HG03520 (cell line): ENCODE measurements at regions not wholly inside any gene's neighbourhood (a gene's known extent, or its start where the extent isn't known, plus 50 kb on each side); places are given as distances from the start of the nearest gene placed in this dataset.

Experiments
- ATAC-seq: cut with Tn5 transposase; IDR thresholded peaks from one replicate; pipeline ENCODE4 v1.9.1; 2021; ENCODE audit warnings: mild to moderate bottlenecking, moderate library complexity; ENCODE audit not compliant: unreplicated experiment

DNA sequence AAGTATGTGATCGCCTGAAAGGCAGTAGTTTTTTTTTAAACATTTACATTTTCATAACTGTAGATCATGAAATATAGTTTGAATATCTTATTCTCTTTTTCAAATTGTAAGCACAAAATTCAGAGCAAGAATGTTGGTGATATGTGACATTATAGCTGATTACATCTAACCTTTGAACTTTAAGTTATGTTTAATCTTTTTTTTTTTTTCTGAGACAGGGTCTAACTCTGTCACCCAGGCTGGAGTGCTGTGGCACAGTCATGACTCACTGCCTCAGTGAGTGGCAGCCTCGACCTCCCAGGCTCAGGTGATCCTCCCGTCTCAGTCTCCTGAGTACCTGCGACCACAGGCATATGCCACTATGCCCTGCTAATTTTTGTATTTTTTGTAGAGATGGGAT, 278.7 kb upstream of the NEBL start:
- ATAC-seq = no peak

DNA sequence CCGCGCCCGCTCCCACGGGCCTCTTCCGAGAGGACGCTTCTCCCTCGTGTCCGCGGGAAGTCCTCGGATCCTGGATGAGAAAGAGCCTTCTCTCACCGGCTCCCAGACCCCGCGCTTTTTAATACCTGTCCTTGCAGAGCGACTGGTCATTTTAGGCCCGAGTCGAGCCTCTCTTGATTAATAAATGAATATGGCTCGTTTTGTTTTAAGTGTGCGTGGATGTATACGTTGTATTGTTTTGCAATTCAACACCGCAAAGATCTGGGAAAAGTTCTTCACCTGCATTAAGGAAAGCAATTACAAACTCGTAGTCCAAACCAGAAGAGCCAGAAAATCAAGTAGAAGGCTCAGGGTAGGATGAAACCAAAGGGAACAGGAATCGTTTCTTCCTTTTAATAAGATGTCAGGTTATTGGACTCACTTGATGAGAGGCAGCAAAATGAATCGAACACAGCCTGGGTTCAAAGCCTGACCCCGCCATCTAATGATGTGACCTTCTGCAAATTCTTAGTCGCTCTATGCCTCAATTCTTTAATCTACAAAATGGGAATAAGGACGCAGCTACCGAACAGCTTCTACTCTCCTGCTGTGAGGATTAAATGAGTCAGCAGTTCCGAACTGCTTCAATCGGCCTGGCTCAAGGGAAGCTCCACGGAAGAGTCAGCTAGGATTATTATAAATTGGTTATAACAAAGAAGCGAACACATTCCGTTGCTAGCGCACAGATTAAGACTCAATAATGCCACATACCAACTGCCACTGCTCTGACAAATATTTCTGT, 277.8 kb upstream of the NEBL start:
- ATAC-seq = no peak

DNA sequence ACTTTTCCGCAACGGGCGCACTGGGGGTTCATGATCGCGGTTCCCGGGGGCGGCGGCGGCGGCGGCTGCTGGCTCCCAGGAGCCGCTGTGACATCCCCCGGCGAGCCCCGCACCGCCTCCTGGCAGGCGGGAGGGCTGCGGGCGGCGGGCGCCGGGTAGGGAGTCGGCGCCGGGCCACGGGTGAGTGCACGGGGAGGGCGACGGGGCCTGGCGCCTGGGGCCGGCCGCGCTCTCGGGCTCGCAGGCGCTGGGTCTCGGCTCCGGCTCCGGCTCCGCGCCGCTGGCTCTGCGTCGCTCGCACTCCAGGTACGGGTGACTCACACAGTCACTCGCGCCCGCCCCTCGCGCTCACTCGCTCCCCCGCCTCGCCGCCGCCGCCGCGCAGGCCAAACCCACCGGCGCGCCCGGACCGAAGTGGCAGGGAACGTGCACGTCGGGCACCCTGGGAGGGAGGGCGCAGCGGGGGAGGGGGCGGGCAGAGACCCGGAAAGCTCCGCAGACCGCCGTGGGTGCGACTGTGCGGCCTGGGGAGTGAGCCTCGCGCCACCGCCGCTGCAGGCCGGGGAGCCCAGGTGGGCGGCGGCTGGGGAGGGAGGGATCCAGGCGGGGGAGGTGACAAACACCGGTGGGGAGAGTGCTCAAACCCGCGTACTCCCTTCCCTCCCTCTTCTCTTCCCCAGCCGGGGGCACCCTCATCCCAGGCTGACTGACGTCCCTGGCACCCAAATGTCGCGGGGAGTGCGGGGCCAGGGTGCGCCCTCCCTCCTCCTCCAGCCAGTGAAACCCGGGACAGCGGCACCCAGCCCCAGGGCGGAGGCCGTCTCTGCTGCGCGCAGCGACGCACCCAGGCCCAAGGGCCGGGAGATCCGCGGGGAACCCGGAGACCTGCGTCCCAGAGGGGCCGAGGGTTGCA, 276.9 kb upstream of the NEBL start:
- ATAC-seq = no peak

DNA sequence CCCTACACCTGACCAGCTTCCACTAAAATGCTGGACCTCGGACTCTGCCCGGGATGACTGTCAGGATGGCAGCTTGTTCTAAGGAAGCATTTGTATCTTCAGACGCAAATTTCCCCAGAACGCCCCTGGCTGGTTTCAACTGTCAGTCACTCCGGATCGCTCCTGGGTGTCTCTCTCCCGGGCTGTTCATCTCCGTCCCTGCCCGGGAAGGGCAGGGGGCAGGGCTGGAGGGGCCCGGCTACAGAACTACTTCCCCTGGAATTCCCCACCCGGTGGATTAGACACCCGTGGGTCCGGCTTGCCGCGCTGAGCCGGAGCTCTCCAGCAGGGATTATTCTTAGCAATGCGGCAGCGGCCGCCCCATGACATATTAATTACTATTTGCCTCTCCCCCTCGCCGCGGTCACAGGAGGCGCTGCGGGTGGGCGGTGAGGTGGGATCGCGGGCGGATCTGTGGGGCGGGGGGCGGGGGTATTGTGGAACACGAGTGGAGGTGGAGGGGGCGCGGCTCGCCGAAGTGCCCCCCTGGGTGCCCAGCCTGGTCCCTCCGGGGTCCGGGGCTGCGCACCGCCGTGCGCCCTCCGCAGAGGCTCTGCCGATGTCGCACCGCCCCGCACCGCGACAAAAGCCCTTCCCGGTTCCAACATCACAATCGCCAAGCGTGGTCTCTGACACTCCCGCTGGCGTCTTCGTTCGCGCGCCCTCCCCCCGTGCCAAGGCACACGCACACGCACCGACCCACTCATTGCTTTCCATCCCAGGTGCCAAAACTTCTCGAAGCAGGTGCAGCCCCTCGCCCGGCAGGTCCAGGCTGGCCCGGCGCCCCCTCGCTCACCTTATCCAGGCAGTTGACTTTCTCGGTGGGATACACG, 276.1 kb upstream of the NEBL start:
- ATAC-seq = no peak

DNA sequence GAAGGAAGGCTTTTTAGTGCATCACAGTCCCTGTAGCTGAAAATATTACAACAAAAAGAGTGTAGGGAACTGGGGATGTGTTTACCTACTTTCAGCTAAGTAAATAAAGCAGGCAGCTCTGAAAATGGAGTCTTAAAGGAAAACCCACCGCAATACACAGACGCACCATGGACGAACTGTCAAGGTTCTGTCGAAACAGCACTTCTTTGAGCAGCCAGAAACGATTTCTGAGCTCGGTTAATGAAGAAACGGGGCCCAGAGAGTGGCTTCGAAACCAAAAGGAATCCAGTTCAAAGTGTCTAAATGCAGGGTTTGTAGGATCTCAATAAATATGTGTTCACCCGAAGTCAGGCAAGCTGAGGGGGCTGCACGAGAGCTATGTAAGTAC, 275.4 kb upstream of the NEBL start:
- no peak for ATAC-seq

DNA sequence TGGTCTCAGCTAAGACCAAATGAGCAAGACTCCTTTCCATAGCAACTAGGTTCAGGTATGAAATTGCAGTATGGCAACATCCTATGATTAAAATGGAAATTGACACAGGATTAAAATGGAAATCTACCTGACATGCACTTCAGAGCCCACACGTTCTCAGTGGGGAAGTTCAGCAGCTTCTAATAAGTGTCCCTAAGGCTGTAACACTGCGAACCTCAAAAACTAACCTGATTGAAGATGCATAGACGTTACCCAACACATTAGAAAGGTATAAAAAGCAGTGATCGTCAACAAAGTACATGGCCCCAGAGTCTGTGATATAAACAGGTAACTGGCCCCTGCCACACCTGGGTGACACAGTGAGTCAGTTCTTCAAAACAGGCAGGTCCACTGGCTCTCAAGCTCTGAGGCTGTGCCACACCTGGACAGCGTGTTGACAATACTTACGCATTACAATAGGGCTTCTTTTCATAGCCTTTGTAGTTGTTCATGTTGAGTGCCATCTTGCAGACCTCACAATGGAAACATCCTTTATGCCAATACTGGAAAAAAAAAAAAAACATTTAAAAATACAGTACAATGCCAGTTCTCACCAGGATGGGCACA, 274.9 kb upstream of the NEBL start:
- no peak for ATAC-seq

DNA sequence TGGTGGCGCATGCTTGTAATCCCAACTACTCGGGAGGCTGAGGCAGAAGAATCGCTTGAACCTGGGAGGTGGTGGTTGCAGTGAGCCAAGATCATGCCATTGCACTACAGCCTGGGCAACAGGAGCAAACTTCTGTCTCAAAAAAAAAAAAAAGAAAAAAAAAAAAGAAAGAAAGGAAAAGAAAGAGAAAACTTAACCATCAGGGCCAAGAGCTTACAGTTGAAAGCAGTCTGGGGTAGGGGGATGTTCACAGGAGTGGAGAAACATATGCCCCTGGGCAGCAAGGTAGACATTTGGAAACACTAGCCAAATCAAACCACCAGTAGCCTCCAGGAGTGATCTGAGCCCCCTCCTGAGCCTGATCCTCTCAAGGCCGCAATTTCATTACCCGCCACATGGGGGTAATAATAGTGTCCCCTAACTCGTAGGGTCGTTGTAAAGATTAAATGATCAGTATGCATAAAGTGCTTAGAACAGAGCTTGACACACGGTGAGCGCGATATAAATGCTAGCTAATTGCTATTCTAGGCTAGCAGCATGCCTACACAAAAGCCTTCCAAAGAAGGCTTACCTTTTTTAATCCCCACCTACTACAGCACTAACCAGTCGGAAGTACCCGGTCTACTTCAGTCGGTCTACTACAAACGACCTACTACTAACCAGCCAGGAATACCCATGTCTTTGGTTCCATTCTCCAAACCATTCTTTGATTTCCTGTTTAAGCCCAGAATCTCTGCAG, 274.3 kb upstream of the NEBL start:
- no peak for ATAC-seq

DNA sequence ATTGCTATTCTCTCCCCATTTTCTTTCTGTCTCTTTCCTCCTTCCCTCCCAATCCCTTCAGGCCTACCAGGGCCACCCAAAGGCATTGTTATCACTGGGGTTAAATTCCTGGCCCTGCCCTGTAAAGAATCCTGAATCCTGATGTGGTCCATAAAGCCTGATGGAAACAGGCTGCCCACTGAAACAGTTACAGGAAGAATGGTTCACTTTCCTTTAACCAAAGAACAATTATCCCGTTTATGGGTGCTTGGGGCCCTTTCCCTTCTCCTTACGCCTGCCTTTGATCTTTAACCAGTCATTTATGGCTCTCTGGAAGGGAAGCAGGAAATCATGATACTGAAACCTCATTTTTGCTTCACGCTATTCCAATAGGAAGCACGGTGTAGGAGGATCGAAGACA, 273.1 kb upstream of the NEBL start:
- ATAC-seq = no peak

DNA sequence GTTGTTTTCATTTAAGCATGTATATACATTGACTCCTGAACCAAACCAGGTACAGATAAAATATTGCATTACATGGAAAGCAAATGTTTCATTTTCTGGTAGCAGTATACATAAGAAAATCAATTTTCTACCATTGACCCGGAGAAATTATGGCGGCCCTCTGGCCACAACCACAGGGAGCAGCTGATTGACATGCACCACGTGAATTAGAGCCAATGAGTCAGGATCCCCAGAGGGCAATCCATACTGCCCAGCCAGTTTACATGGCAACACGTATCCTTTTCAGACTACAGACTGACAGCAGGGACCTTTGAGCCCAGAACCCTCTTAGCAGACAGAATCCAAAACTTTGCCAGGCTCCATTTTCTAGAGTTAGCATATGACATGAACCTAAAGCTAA, 272.2 kb upstream of the NEBL start:
- no peak for ATAC-seq

DNA sequence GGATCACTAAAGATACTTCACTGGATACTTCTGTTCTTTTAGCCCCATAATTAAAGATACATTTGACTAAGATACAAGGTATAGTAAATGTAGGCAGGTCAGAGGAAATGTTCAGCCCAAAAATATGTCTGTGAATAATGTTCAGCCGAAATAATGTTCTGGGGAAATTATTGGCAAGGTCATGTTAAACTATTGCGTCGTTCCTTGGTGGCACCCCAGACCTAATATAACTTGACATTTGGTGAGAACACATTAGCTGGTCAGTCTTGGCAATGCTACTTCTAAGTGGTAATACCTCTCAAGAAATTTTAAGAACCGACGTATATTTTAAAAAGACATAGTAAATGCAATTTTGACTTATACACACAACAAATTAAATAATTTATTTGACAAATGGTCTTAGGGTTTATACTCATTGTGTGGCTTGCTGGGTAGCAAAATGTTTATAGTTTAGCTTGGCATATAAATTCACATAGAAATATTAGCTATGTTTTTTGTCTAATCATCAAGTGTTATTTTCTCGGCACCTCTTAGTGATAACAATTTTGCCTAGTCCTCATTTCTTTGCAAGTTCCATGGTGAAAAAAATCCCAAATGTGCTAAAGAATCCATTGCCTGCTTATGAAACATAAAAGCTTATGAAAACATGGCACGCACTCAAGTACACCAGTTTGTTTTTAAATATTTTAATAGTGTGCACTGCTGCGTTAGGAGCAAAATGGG, 270.3 kb upstream of the NEBL start:
- ATAC-seq = no peak

DNA sequence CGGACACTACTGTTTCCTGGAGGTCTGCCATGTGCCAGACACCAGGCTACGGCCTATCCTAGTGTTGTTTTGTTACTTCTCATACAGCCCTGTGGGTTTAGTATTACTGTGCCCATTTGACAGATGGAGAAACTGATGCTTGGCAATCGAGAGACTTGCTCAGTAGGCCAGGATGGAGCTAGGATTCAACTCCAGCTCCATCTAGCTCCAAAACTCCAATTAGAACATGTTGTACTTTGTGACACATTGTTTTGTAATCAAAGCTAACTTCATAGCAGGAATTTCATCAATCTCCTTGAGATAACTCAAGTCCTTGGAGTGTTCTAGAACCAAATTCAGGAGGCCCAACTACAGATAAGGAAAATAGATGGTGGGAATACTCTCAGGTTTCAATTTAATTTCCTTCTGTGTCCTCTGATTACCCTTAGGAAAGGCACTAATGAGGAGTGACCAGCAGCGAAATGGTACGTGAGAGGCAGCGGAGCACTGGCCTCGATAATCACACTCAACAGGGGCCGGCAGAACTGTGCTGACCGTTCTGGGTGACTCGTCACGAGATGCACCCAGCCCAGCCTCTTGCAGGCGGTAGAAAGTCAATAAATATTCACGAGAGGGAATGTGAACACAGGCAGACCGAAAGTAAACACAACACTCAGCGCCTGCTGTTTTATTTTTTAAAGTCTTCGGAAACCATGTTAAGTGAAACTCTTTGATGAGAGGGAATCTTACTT, 269.6 kb upstream of the NEBL start:
- no peak for ATAC-seq

DNA sequence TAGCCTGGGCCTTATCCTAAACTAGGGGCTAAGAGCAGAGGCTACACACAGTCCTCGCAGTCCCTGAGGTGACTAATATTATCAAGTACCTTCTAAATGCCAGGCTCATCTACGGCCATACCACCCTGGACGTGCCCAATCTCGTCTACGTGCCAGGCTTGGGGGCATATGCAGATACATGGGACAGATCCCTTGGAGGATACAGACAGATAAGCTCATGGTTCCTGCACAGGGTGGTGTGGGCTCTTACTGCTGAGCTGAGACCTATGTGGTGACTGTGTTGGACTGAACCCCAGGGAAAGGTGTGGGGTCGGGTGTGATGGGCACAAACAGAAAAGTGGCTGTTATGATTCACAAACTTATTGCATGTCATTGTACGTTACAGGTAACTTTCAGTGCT, 268.4 kb upstream of the NEBL start:
- no peak for ATAC-seq

DNA sequence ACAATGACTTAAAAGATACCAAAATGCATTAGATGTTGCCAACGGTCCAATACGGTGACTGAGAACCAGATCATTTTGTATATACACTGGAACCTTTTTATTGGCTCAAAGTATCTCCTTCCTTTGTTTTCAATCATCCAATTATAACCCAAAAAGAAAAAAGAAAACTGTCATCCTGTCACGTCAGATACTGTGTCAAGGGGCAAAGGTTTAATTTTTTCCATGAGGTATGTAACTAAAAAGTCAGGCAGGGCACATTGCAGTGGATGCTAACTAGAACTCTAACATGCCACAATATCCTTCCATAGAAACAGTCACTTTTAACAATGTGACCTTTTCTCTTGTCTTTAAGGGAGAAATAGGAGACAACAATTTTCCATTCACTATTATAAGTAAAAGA, 267.6 kb upstream of the NEBL start:
- no peak for ATAC-seq

DNA sequence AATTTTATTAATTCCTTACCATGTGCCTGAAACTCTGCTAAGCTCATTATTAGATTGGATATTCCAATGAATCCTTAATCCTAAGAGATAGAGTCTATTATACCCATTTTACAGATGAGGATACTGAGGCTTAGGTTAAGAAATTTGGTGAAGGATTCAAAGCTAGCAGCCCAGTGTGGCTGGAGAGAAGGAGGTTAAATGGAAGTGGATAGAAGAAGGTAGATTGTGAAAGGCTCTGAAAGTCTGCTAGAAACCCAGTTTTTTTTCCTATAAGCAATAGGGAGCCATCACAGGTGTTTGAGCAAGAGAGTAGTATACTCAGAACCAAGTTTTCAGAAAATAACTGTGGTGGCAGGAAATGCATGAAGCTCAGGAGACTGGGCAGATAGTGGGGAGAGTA, 265.8 kb upstream of the NEBL start:
- ATAC-seq = no peak

DNA sequence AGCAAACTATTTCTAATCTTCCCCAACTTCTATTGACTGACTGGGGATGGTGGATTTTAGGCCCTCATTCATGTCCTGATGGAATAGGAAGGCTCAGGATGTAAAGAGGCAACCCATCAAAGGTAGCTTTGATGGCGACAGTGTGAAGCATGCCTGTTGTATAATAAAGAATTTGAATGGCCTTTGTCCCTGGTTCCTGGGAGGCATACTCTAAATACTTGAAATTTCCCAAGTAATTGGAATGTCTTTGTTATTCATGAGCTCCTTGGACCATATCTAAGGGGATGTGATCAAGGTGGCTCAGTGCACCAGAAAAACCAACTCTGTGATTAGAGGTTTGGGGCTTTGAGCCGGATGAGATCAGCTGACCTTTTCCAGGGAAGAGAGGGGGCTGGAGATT, 264.5 kb upstream of the NEBL start:
- no peak for ATAC-seq

DNA sequence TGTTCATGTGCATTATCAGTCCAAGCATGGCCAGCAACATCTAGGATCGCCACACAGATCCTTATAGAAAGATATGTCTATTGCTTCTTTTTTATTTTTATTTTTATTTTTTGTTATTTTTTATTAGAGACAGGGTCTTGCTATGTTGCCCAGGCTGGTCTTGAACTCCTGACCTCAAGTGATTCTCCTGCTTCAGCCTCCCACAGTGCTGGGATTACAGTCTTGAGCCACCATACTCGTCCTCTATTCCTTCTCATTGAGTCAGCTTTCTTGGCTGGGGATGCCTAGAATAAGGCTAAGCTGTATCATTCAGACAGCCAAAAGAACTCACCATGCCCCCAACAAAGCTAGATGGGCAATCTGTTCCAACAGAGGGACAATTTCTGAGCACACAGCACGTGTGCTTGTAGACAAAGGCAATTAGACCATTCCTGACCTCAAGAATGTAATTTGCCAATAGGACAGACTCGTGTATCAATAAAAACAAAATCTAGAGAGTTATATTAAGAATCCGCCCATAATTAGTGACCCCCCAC, 264.0 kb upstream of the NEBL start:
- no peak for ATAC-seq

DNA sequence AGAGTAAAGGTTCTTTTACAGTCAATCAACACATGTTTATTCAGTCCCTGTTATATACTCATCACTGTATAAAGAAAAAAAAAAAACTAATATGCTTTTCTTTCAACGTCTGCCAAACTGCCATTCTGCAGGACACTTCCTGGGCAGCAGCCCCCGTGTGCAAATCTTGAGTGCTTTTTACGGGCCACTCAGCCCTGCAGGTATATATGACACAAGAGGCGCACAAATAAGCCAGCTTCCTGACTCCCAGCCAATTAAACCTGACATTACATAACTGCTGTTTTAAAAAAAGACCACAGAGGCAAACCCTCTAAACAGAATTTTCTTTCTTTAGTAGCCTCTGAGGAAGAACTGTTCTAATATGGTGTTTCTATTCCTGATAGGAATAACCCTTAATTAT, 263.0 kb upstream of the NEBL start:
- no peak for ATAC-seq

DNA sequence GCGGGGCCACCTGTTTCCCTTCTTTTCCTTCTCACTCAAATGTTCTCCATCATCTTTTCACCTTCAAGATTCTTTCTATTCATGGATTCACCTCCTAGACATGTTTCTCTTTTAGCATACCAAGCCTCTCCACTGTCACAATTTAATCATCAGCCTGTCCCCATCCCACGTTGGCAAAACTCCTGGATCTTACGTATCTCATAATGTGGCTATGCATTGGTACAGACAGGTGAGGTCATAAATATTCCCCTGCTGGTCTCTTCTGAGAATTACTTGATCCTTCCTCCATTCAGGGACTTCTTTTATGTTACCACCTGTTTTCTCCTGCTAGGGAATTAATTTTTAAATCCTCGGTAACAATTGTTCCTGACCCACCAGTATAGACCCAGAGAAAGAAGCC, 262.6 kb upstream of the NEBL start:
- no peak for ATAC-seq

DNA sequence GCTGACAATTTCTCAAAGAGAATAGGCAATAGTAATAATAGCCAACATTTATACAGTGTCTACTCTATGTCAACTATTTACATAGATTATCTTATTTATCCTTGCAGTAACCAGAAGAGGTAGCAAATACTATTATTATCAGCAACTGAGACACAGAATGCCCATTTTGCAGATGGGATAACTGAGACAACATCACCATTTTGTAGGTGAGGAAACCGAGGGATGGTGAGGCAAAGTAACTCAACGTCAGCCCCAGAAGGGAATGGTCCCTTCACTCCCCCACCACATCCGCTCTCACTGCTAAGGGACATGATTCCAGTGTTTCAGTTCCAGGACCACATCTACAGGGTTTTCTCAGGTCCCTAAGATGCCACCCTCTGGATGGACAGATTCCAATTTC, 261.2 kb upstream of the NEBL start:
- ATAC-seq = no peak
